T-cell (primary cell): ENCODE measurements at regions not wholly inside any gene's neighbourhood (a gene's known extent, or its start where the extent isn't known, plus 50 kb on each side); places are given as distances from the start of the nearest gene placed in this dataset.

Experiments used
- ATAC-seq, 4 experiments: fragments of 200-7000 bp in 3 of 4; fragments of 150-1000 bp in 1 of 4; cut with Tn5 transposase; replicated peaks in 1 of 4; 1 replicate in 3 of 4; 2 replicates in 1 of 4; pipeline ENCODE4 v1.10.0; 2021; ENCODE audit warnings: moderate library complexity in 3 of 4, mild to moderate bottlenecking in 2 of 4, moderate number of reproducible peaks in 1 of 4
- CTCF ChIA-PET, 2 donors: fragments of 300-600 bp; sonication (Branson Sonifier 250); formaldehyde crosslinking; loops; one replicate each; lab custom pipeline; 2022; ENCODE audit warnings: antibody characterized with exemption in 2 of 2; lab: Charles Lee
- POLR2A ChIA-PET, 2 donors: fragments of 300-600 bp; sonication (Branson Sonifier 250); formaldehyde crosslinking; loops; one replicate each; lab custom pipeline; 2022; ENCODE audit warnings: antibody characterized with exemption in 2 of 2; lab: Charles Lee
- DNase-seq, 35 experiments: peaks; one replicate each; pipeline versions ENCODE4 v3.0.0 to v3.0.0-alpha.2; 2013 to 2023
- H3K27ac ChIP-seq: one replicate; pipeline ENCODE4 v1.5.1; 2013; ENCODE audit warnings: low read length
- H3K27me3 ChIP-seq, 2 experiments: replicated peaks in 1 of 2; 1 replicate in 1 of 2; 2 replicates in 1 of 2; pipeline versions ENCODE4 v1.6.1 to v1.7.0; 2013; ENCODE audit warnings: low read length in 1 of 2, mixed read lengths in 1 of 2; ENCODE audit not compliant: control insufficient read depth in 2 of 2, insufficient read depth in 2 of 2; ENCODE audit errors: extremely low read depth in 1 of 2
- H3K36me3 ChIP-seq, 2 donors: 1 replicate in 1 of 2; 2 replicates in 1 of 2; pipeline versions ENCODE4 v1.6.1 to v1.7.0; 2013; ENCODE audit warnings: low read length in 1 of 2; ENCODE audit not compliant: control insufficient read depth in 2 of 2, insufficient read depth in 1 of 2; ENCODE audit errors: extremely low read depth in 1 of 2
- H3K4me1 ChIP-seq, 2 experiments: 1 replicate in 1 of 2; 2 replicates in 1 of 2; pipeline versions ENCODE4 v1.6.1 to v1.7.0; 2013; ENCODE audit warnings: low read length in 2 of 2, mixed read lengths in 1 of 2; ENCODE audit not compliant: insufficient read depth in 2 of 2, control insufficient read depth in 1 of 2; ENCODE audit errors: extremely low read depth in 1 of 2
- H3K4me3 ChIP-seq, 2 donors: 1 replicate in 1 of 2; 2 replicates in 1 of 2; pipeline versions ENCODE4 v1.5.1 to v1.7.0; 2013; ENCODE audit warnings: mild to moderate bottlenecking in 2 of 2, low read length in 1 of 2, moderate library complexity in 1 of 2; ENCODE audit not compliant: control insufficient read depth in 1 of 2; ENCODE audit errors: extremely low read depth in 1 of 2
- H3K9me3 ChIP-seq: 2 replicates; pipeline ENCODE4 v1.7.0; 2013
- H3K27ac Mint-ChIP-seq, 2 donors: one replicate each; pipeline ENCODE4 v1.8.0; 2020 to 2021; ENCODE audit warnings: mild to moderate bottlenecking in 2 of 2, mixed read lengths in 2 of 2
- H3K27me3 Mint-ChIP-seq, 2 donors: one replicate each; pipeline ENCODE4 v1.8.0; 2021 to 2022; ENCODE audit warnings: mixed read lengths in 2 of 2
- H3K36me3 Mint-ChIP-seq: one replicate; pipeline ENCODE4 v1.8.0; 2021; ENCODE audit warnings: mixed read lengths
- H3K4me1 Mint-ChIP-seq, 3 donors: one replicate each; pipeline ENCODE4 v1.8.0; 2020 to 2022; ENCODE audit warnings: mixed read lengths in 3 of 3, mild to moderate bottlenecking in 1 of 3
- H3K4me3 Mint-ChIP-seq, 3 donors: one replicate each; pipeline ENCODE4 v1.8.0; 2020 to 2022; ENCODE audit warnings: mild to moderate bottlenecking in 3 of 3, mixed read lengths in 3 of 3, moderate library complexity in 3 of 3
- H3K9me3 Mint-ChIP-seq, 3 donors: one replicate each; pipeline ENCODE4 v1.8.0; 2020 to 2022; ENCODE audit warnings: mixed read lengths in 3 of 3
- WGBS: methylation state at CpG from one replicate; pipeline ENCODE4 v1.1.5; 2013; ENCODE audit warnings: missing lambda C conversion rate; ENCODE audit not compliant: insufficient coverage; 5-methylcytosine and 5-hydroxymethylcytosine counted together

DNA sequence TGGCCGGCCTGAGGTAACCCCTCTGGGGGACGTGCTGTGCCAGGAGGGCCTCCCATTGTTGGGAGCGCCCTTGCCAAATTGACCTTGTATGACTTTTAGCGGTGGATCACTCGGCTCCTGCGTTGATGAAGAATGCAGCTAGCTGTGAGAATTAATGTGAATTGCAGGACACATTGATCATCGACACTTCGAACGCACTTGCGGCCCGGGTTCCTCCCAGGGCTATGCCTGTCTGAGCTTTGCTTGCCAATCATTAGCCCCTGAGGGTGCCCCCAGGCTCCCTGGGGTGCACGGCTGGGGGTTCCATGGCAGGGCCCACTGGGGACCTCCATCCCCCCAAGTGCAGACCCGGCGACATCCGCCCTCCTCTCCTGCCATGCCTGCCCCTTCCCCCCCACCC lies 672.4 kb downstream of the TSPY10 start:
- no peaks in the 10 kb centered on the region for H3K9me3 ChIP-seq

More for the DNA sequence above, 672.4 kb downstream of the TSPY10 start:
- DNase-seq (peak in 1 of 35 experiments; percentile 4), ATAC-seq (no peak)
- Histone ChIP-seq H3K36me3 (no peaks in the 10 kb centered on the region), H3K4me1 (no peaks in the 10 kb centered on the region), H3K4me3 (no peak overlapping the region), H3K27me3 (no peaks in the 10 kb centered on the region), H3K27ac (no peak overlapping the region)
- WGBS, result 100% methylated on average over 2 of the region's 15 CpGs
- H3K27ac Mint-ChIP-seq, result no peak overlapping the region
- H3K4me1 Mint-ChIP-seq, result no peaks in the 10 kb centered on the region
- peaks cover 4% of the 10 kb centered on the region for H3K36me3 Mint-ChIP-seq
- ChIA-PET CTCF (no interaction called here), POLR2A (no interaction called here)
- no peak overlapping the region for H3K4me3 Mint-ChIP-seq
- no peaks in the 10 kb centered on the region for H3K27me3 Mint-ChIP-seq
- H3K9me3 Mint-ChIP-seq, result peaks cover 0 to 6% (median 0%) of the 10 kb centered on the region in 3 donors
